PC-3 (cell line): ENCODE measurements at regions not wholly inside any gene's neighbourhood (a gene's known extent, or its start where the extent isn't known, plus 50 kb on each side); places are given as distances from the start of the nearest gene placed in this dataset.
"Not testable (repeated sequence)": the region's sequence is repeated elsewhere in the genome, so short reads cannot be mapped to it uniquely, and the experiment has no call there.

ENCODE experiments used
- ATAC-seq: fragments of 200-7000 bp; cut with Tn5 transposase; 2 replicates; pipeline ENCODE4 v1.9.1; 2020; ENCODE audit warnings: mild to moderate bottlenecking, moderate library complexity
- BruUV-seq: library from RNA; stranded (reverse); fragments of 400-500 nt; replicated peaks from 2 replicates; lab custom pipeline; 2021; lab: Mats Ljungman, UMichigan
- CTCF ChIA-PET: fragments of 300-600 bp; sonication (Branson Sonifier 250); formaldehyde crosslinking; loops from one replicate; lab custom pipeline; 2022; ENCODE audit warnings: antibody characterized with exemption; lab: Charles Lee
- POLR2A ChIA-PET: fragments of 300-600 bp; sonication (Branson Sonifier 250); formaldehyde crosslinking; loops from one replicate; lab custom pipeline; 2022; ENCODE audit warnings: antibody characterized with exemption; ENCODE audit not compliant: unreplicated experiment; lab: Charles Lee
- DNase-seq: peaks from one replicate; pipeline ENCODE4 v3.0.0-alpha.2; 2015
- H2AFZ ChIP-seq: fragments of 300-600 bp; sonication (generic); 2 replicates; pipeline ENCODE4 v1.6.0; 2016; ENCODE audit warnings: antibody characterized with exemption, low read length
- H3F3A ChIP-seq: fragments of 300-600 bp; sonication (generic); one replicate; pipeline ENCODE4 v1.6.0; 2017; ENCODE audit warnings: antibody characterized with exemption, low read length, control low read depth, mild to moderate bottlenecking; ENCODE audit not compliant: unreplicated experiment
- H3K27ac ChIP-seq: fragments of 300-600 bp; sonication (generic); 2 replicates; pipeline ENCODE4 v1.5.1; 2016; ENCODE audit warnings: mild to moderate bottlenecking, low read length
- H3K27me3 ChIP-seq: fragments of 300-600 bp; sonication (generic); 2 replicates; pipeline ENCODE4 v1.6.1; 2016; ENCODE audit warnings: low read length, mixed read lengths
- H3K36me3 ChIP-seq: fragments of 300-600 bp; sonication (generic); 2 replicates; pipeline ENCODE4 v1.6.1; 2016; ENCODE audit warnings: low read depth, mixed run types, low read length, mixed read lengths
- H3K4me1 ChIP-seq: fragments of 300-600 bp; sonication (generic); 2 replicates; pipeline ENCODE4 v1.5.1; 2016; ENCODE audit warnings: low read length; ENCODE audit not compliant: insufficient read depth
- H3K4me2 ChIP-seq: fragments of 300-600 bp; sonication (generic); 2 replicates; pipeline ENCODE4 v1.6.0; 2016; ENCODE audit warnings: low read length
- H3K4me3 ChIP-seq: fragments of 300-600 bp; sonication (generic); 2 replicates; pipeline ENCODE4 v1.5.1; 2016; ENCODE audit warnings: mild to moderate bottlenecking, low read length, mixed read lengths
- H3K79me2 ChIP-seq: fragments of 300-600 bp; sonication (generic); 2 replicates; pipeline ENCODE4 v1.6.1; 2017; ENCODE audit warnings: low read length, mixed read lengths
- H3K9ac ChIP-seq: fragments of 300-600 bp; sonication (generic); 2 replicates; pipeline ENCODE4 v1.6.0; 2016; ENCODE audit warnings: mild to moderate bottlenecking, low read length
- H3K9me2 ChIP-seq: fragments of 300-600 bp; sonication (generic); replicated peaks from 2 replicates; pipeline ENCODE4 v1.6.1; 2016; ENCODE audit warnings: mixed run types, low read length, mixed read lengths
- H3K9me3 ChIP-seq: fragments of 300-600 bp; sonication (generic); 2 replicates; pipeline ENCODE4 v1.6.1; 2016; ENCODE audit warnings: low read length, mixed read lengths
- H4K20me1 ChIP-seq: fragments of 300-600 bp; sonication (generic); 2 replicates; pipeline ENCODE4 v1.6.1; 2016; ENCODE audit warnings: low read length, mixed read lengths
- EZH2 ChIP-seq: fragments of 300-600 bp; sonication (generic); IDR thresholded peaks from one replicate; pipeline ENCODE4 v1.6.1; 2017; ENCODE audit warnings: antibody characterized with exemption, mild to moderate bottlenecking, low read length; ENCODE audit not compliant: unreplicated experiment
- EZH2phosphoT487 ChIP-seq: fragments of 300-600 bp; sonication (generic); IDR thresholded peaks from 2 replicates; pipeline ENCODE4 v1.6.1; 2018; ENCODE audit warnings: mild to moderate bottlenecking, antibody characterized with exemption, low read length, borderline replicate concordance
- intact Hi-C: fragments of 100-400 bp; cut with micrococcal nuclease; formaldehyde crosslinking; loops from 2 replicates; pipeline ENCODE4 v1.9.0; 2023
- TF ChIP-seq, protein P1 (sequence below): fragments of 300-600 bp; sonication (generic); conservative IDR thresholded peaks from 2 replicates; pipeline ENCODE4 v1.5.1; 2017; ENCODE audit warnings: antibody characterized with exemption, low read depth, mild to moderate bottlenecking, low read length

DNA sequence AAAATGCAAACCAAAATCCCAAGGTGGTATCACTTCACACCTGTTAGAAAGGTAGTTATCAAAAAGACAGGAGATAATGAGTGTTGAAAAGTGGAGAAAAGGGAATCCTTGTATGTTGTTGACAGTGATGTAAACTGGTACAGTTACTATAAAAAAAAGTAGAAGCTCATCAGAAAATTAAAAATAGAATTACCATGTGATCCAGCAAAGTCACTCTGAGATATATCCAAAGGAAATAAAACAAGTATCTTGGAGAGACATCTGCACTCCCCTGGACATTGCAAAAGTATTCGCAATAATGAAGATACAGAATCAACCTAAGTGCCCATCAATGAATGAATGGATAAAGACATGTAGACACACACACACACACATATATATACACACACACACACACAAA, 208.3 kb upstream of the PIEZO2 start:
- no TSS peak for BruUV-seq
- Histone ChIP-seq H4K20me1 (no peaks in the 10 kb centered on the region), H3K27ac (no peak overlapping the region), H3F3A (no peaks in the 10 kb centered on the region), H3K36me3 (no peaks in the 10 kb centered on the region), H2AFZ (no peak overlapping the region), H3K79me2 (no peaks in the 10 kb centered on the region), H3K4me3 (no peak overlapping the region), H3K9me2 (no peaks in the 10 kb centered on the region), H3K9me3 (no peaks in the 10 kb centered on the region), H3K27me3 (peaks cover 7% of the 10 kb centered on the region; the same call in 1 of the 2 replicates), H3K4me2 (no peak overlapping the region), H3K9ac (no peak overlapping the region), H3K4me1 (no peaks in the 10 kb centered on the region)
- DNase-seq (no peak), ATAC-seq (no peak)
- TF ChIP-seq EZH2 (no peak), EZH2phosphoT487 (no peak)
- TF ChIP-seq, protein P1, sequence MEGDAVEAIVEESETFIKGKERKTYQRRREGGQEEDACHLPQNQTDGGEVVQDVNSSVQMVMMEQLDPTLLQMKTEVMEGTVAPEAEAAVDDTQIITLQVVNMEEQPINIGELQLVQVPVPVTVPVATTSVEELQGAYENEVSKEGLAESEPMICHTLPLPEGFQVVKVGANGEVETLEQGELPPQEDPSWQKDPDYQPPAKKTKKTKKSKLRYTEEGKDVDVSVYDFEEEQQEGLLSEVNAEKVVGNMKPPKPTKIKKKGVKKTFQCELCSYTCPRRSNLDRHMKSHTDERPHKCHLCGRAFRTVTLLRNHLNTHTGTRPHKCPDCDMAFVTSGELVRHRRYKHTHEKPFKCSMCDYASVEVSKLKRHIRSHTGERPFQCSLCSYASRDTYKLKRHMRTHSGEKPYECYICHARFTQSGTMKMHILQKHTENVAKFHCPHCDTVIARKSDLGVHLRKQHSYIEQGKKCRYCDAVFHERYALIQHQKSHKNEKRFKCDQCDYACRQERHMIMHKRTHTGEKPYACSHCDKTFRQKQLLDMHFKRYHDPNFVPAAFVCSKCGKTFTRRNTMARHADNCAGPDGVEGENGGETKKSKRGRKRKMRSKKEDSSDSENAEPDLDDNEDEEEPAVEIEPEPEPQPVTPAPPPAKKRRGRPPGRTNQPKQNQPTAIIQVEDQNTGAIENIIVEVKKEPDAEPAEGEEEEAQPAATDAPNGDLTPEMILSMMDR: no peak
- intact Hi-C loops: no loop called here
- ChIA-PET POLR2A (no interaction called here), CTCF (no interaction called here)

DNA sequence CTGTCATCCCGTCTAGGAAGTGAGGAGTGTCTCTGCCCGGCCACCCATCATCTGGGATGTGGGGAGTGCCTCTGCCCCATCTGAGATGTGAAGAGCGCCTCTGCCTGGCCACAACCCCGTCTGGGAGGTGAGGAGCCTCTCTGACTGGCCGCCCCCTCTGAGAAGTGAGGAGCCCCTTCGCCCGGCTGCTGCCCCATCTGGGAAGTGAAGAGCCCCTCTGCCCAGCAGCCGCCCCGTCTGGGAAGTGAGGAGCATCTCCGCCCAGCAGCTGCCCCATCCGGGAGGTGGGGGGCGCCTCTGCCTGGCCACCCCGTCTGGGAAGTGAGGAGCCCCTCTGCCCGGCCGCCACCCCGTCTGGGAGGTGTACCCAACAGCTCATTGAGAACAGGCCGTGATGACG, 195.2 kb upstream of the PIEZO2 start:
- H3K27ac ChIP-seq, H3K9me3 ChIP-seq, CTCF ChIA-PET: not testable (repeated sequence)

DNA sequence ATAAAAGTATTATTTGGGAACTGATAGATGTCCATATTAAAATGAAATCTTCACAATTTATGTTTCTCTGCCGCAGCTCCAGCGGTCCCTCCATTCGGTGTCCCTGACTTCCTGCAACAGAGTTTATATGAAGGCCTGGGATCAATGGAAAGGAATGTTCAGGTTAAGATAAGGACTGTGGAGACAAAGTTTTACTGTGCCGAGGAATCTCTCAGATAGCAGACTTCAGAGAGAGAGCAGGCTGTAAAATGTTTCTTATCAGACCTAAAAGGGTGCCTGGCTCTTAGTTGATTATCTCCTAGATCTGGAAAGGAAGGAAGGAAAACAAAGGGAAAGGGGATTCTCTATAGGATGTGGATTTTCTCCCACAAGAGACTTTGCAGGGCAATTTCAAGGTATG, 193.7 kb upstream of the PIEZO2 start:
- no peak overlapping the region for H2AFZ ChIP-seq
- H3K4me3 ChIP-seq: no peak overlapping the region
- no peak overlapping the region for H3K27ac ChIP-seq
- no peaks in the 10 kb centered on the region; the same call in 1 of the 2 replicates for H3K27me3 ChIP-seq
- TF ChIP-seq, protein P1: no peak
- TF ChIP-seq EZH2phosphoT487 (no peak), EZH2 (no peak)
- no peaks in the 10 kb centered on the region for H3F3A ChIP-seq
- H3K36me3 ChIP-seq: no peaks in the 10 kb centered on the region
- no peak for DNase-seq
- ChIA-PET CTCF (no interaction called here), POLR2A (no interaction called here)
- no peaks in the 10 kb centered on the region for H4K20me1 ChIP-seq
- intact Hi-C loops: no loop called here
- no peaks in the 10 kb centered on the region for H3K9me2 ChIP-seq
- ATAC-seq: no peak
- no peak overlapping the region for H3K9ac ChIP-seq
- no peaks in the 10 kb centered on the region for H3K79me2 ChIP-seq
- H3K9me3 ChIP-seq: no peaks in the 10 kb centered on the region
- BruUV-seq: no TSS peak
- H3K4me1 ChIP-seq: no peaks in the 10 kb centered on the region
- no peak overlapping the region for H3K4me2 ChIP-seq

More for the DNA sequence above, 195.2 kb upstream of the PIEZO2 start:
- intact Hi-C loops, H3K4me1 ChIP-seq, H3K9ac ChIP-seq, H3F3A ChIP-seq, H3K4me3 ChIP-seq, BruUV-seq, H2AFZ ChIP-seq, H3K4me2 ChIP-seq, DNase-seq, H3K36me3 ChIP-seq, H3K9me2 ChIP-seq, ATAC-seq, POLR2A ChIA-PET, H3K79me2 ChIP-seq, H4K20me1 ChIP-seq, H3K27me3 ChIP-seq: not testable (repeated sequence)

DNA sequence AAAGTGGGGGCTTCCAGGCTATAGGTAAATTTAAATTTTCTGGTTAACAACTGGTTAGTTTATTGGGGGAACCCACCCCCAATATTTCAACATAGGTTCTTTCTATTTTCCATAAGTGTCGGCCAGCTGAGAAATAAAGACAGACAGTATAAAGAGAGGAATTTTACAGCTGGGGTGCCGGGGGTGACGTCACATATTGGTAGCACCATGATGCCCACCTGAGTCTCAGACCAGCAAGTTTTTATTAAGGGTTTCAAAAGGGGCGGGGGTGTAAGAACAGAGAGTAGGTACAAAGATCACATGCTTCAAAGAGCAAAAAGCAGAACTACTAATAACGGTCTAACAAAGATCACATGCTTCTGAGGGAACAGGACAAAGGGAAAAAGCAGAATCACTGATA, 192.7 kb upstream of the PIEZO2 start:
- H3F3A ChIP-seq, H3K36me3 ChIP-seq, intact Hi-C loops, BruUV-seq, POLR2A ChIA-PET, ATAC-seq, H4K20me1 ChIP-seq, H3K27me3 ChIP-seq, H3K9me3 ChIP-seq, H2AFZ ChIP-seq, CTCF ChIA-PET, H3K4me1 ChIP-seq, H3K4me3 ChIP-seq, DNase-seq, H3K9ac ChIP-seq, H3K9me2 ChIP-seq, H3K4me2 ChIP-seq, H3K27ac ChIP-seq, H3K79me2 ChIP-seq: not testable (repeated sequence)
